NT2/D1 (cell line): ENCODE measurements at regions not wholly inside any gene's neighbourhood (a gene's known extent, or its start where the extent isn't known, plus 50 kb on each side); places are given as distances from the start of the nearest gene placed in this dataset.

Experiments used
- DNase-seq: peaks from one replicate; pipeline ENCODE4 v3.0.0-alpha.2; 2011; ENCODE audit warnings: low read depth, low spot score
- H3K27me3 ChIP-seq: 2 replicates; pipeline ENCODE4 v1.6.0; 2011; ENCODE audit warnings: mild to moderate bottlenecking; ENCODE audit not compliant: insufficient read length, insufficient read depth
- H3K36me3 ChIP-seq: 2 replicates; pipeline ENCODE4 v1.6.1; 2011; ENCODE audit warnings: mild to moderate bottlenecking, low read length, mixed read lengths; ENCODE audit not compliant: insufficient read depth, insufficient read length
- H3K4me1 ChIP-seq: 2 replicates; pipeline ENCODE4 v1.5.1; 2011; ENCODE audit not compliant: insufficient read depth, insufficient read length
- H3K4me3 ChIP-seq: 2 replicates; pipeline ENCODE4 v1.5.1; 2011; ENCODE audit warnings: low read depth; ENCODE audit not compliant: insufficient read length
- H3K9ac ChIP-seq: 2 replicates; pipeline ENCODE4 v1.6.0; 2011; ENCODE audit warnings: low read depth; ENCODE audit not compliant: insufficient read length
- H3K9me3 ChIP-seq: 2 replicates; pipeline ENCODE4 v1.5.1; 2011; ENCODE audit warnings: mild to moderate bottlenecking, low read length; ENCODE audit not compliant: insufficient read depth
- SUZ12 ChIP-seq: IDR thresholded peaks from 2 replicates; pipeline ENCODE4 v1.6.1; 2011; ENCODE audit not compliant: insufficient read length, insufficient read depth; ENCODE audit errors: extremely low read depth
- YY1 ChIP-seq: IDR thresholded peaks from 2 replicates; pipeline ENCODE4 v1.6.1; 2011; ENCODE audit not compliant: insufficient read length, insufficient read depth
- ZNF274 ChIP-seq: IDR thresholded peaks from 2 replicates; pipeline ENCODE4 v1.6.1; 2011; ENCODE audit warnings: mild to moderate bottlenecking, low read depth, low read length

DNA sequence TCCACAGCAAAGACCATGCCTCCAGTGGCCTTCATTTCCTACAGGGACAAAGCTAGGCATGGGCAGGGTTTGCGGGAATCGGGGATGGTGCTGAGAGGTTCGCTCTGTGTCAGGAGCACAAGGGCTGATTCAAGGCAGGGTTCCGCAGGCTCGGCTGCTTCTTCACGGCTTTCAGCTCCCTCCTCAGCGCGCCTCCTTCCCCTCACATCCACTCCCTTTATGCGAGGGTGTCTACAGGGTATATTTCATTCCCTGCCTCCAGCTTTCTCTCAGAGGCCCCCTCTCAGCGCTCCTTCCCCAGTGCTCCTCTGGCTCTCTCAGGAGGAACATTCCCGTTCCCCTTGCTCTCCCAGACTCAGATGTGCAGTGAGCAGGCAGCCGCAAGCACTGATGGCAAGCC is 78.7 kb upstream of the ASB18 start:
- Histone ChIP-seq H3K4me1 (peaks cover 4% of the 10 kb centered on the region), H3K36me3 (no peaks in the 10 kb centered on the region), H3K4me3 (no peak overlapping the region), H3K9me3 (peaks cover 19% of the 10 kb centered on the region), H3K27me3 (no peaks in the 10 kb centered on the region), H3K9ac (no peak overlapping the region)
- no peak for DNase-seq
- no peak for TF ChIP-seq ZNF274
- no peak for TF ChIP-seq SUZ12
- no peak for TF ChIP-seq YY1

DNA sequence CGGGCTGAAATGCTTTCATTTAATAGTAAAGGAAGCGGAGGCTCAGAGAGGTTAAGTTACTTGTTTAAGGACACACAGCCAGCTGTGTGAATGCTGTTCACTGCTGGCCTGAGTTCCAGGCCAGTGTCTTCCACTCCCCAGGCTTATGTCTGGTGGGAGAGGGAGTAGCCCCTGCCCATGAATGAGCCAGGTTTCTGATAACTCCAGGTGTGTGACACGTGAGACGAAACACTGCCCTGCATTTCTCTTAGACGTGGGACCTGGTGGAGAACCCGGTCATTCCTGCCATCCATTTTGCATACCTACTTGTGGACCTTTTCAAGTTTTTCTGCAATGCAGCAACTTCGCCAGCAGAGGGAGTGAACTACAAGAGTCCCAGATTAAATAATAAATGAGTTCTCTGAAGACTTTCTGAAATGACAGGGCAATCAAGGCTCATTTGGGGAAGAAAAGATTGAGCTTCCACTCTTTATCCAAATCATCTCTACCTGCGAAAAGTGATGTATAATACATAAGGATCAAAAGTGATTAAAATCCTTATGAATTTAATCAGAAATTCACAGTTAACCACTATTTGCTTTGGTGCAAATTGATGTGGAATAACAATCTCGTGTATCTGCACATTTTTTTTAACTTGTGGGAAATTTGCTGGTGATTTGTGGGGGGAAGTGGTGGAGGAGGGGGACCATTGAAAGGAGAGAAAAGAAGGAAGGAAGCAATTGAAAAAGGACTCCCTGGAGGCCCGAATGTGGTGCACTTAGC is 79.4 kb upstream of the ASB18 start:
- Histone ChIP-seq H3K4me1 (peaks cover 4% of the 10 kb centered on the region), H3K4me3 (no peak overlapping the region), H3K9ac (no peak overlapping the region), H3K27me3 (no peaks in the 10 kb centered on the region), H3K9me3 (peaks cover 19% of the 10 kb centered on the region), H3K36me3 (no peaks in the 10 kb centered on the region)
- TF ChIP-seq YY1 (no peak), SUZ12 (no peak), ZNF274 (no peak)
- peak; percentile 72 for DNase-seq

DNA sequence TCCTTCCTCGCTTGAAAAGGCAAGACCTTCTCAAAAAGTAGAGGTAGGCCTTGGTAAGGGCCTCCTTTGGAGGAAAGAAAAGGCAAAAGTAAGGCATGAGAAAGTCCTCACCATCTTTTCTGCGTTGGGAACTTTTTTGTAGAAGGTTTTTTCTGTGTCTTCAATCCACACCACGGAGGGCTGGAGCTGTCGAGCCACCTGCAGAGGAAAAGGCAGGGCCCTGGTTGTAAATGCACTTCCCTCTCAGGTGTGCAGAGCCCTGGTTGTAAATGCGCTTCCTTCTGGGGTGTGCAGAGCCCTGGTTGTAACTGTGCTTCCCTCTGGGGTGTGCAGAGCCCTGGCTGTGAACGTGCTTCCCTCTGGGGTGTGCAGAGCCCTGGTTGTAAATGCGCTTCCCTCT is 80.2 kb upstream of the ASB18 start:
- peaks cover 13% of the 10 kb centered on the region for H3K9me3 ChIP-seq
- H3K36me3 ChIP-seq: no peaks in the 10 kb centered on the region
- no peak overlapping the region for H3K4me3 ChIP-seq
- peak overlapping the region; percentile 9 for H3K9ac ChIP-seq
- H3K27me3 ChIP-seq: no peaks in the 10 kb centered on the region
- TF ChIP-seq ZNF274 (no peak), YY1 (no peak), SUZ12 (no peak)
- DNase-seq: no peak
- peaks cover 4% of the 10 kb centered on the region for H3K4me1 ChIP-seq

GRCh38 chr2:236345081-236345714 is 81.0 kb upstream of the ASB18 start:
- Histone ChIP-seq H3K9me3 (0 out of 2 replicates have a peak, but pooled peaks cover 5% of the 10 kb centered on the region), H3K4me1 (peaks cover 4% of the 10 kb centered on the region), H3K4me3 (no peak overlapping the region), H3K36me3 (no peaks in the 10 kb centered on the region), H3K9ac (no peak overlapping the region), H3K27me3 (no peaks in the 10 kb centered on the region)
- DNase-seq: no peak
- no peak for TF ChIP-seq ZNF274
- no peak for TF ChIP-seq YY1
- no peak for TF ChIP-seq SUZ12

GRCh38 chr2:236346366-236346765 is 82.2 kb upstream of the ASB18 start:
- Histone ChIP-seq H3K4me3 (no peak overlapping the region), H3K9ac (no peak overlapping the region), H3K27me3 (no peaks in the 10 kb centered on the region), H3K36me3 (no peaks in the 10 kb centered on the region), H3K4me1 (peaks cover 4% of the 10 kb centered on the region), H3K9me3 (no peaks in the 10 kb centered on the region)
- no peak for DNase-seq
- TF ChIP-seq YY1 (no peak), SUZ12 (no peak), ZNF274 (no peak)

GRCh38 chr2:236348279-236348678 is 84.1 kb upstream of the ASB18 start:
- no peak for DNase-seq
- H3K4me1 ChIP-seq: no peaks in the 10 kb centered on the region
- no peaks in the 10 kb centered on the region for H3K36me3 ChIP-seq
- no peak overlapping the region for H3K4me3 ChIP-seq
- no peaks in the 10 kb centered on the region for H3K27me3 ChIP-seq
- no peak overlapping the region for H3K9ac ChIP-seq
- H3K9me3 ChIP-seq: no peaks in the 10 kb centered on the region
- no peak for TF ChIP-seq SUZ12
- TF ChIP-seq ZNF274: no peak
- no peak for TF ChIP-seq YY1

GRCh38 chr2:236348976-236349375 is 84.8 kb upstream of the ASB18 start:
- H3K4me1 ChIP-seq: no peaks in the 10 kb centered on the region
- no peak overlapping the region for H3K4me3 ChIP-seq
- TF ChIP-seq ZNF274: no peak
- no peaks in the 10 kb centered on the region for H3K27me3 ChIP-seq
- no peaks in the 10 kb centered on the region for H3K9me3 ChIP-seq
- no peak overlapping the region for H3K9ac ChIP-seq
- DNase-seq: no peak
- H3K36me3 ChIP-seq: no peaks in the 10 kb centered on the region
